NCI-H1105 treated with DMSO at 0.1 percent for 48 hours (cell line): ENCODE measurements at regions not wholly inside any gene's neighbourhood (a gene's known extent, or its start where the extent isn't known, plus 50 kb on each side); places are given as distances from the start of the nearest gene placed in this dataset.

Experiments
- DNase-seq: peaks from one replicate; lab custom pipeline; 2025; lab: John Stamatoyannopoulos, UW

DNA sequence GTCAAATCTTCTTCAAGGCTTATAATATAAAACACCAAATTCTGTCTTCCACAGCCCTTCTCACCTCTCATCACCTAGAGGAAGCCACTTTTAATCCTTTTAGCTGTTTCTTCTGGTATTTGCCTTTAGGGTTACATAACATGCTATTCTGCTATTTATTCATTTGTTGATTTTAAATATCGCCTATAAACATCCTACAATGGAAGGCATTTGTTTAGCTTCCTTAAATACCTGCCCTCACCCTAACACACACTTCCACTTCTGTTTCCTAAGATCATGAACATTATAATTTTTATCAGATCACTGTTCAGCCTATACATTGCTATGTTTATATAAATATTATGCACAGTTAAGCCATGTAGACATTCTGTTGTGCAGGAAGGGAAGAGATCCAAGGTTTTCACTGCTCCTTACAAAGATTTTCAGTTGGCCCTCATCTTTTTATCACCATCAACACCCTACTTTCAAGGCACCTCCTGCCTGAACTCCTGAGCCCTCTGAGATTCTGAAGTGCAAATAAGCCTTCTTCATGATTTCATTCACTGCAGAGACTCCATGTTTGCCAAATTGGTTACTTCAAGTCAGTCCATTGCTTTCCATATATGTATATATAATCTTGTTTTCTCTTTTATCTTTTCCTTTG, 356.9 kb upstream of the ACTBL2 start:
- DNase-seq = no peak

DNA sequence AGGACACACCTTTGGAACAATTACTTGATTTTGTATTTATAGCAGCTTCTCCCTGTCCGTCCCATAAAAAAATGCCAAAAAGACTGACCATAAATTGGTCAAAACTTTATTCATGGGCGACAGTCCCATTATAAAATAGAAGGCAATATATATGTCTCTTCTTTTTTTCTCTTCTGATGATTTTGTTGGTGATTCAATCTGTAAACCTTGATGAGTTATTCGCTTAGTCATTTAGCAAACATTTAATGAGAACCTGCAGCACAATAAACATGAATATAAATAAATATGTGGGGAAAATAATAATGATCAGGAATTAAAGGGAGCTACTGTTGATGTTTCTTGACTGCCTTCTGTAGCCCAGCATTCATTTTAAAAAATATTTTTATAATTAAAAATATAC, 356.4 kb upstream of the ACTBL2 start:
- DNase-seq = no peak

DNA sequence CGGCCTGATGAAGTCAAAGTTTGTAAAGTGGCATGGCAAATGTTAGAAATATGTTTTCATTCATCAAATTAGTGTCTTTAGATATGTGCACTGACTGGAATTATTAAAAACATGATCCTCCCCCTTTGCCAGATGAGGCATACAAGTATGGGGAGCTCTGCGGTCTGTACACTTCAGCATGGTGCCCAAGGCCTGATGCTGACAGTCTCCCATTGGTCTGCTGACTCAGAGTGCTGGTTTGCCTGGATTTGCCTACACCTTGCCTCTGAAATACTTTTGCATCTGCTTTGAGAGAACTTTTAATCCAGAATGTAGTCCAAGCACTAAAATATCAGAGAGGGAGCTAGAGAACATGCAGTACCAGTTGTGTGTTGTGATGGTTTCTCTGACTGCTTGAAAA, 354.3 kb upstream of the ACTBL2 start:
- DNase-seq = no peak

DNA sequence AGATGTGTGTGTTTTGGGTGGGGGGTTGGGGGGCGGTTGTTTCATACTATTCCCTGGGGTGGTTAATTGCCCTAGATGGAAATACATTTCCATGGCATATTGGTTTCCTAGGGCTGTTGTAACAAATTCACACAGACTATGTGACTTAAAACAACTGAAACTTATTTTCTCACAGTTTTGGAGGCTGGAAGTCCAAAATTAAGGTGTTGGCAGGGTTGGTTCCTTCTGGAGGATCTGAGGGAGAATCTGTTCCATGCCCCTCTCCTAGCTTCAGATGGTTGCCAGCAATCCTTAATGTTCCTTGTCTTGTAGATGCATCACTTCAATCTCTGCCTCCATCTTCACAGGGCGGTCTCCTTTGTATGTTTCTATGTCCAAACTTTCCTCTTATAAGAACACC, 353.7 kb upstream of the ACTBL2 start:
- DNase-seq = no peak

DNA sequence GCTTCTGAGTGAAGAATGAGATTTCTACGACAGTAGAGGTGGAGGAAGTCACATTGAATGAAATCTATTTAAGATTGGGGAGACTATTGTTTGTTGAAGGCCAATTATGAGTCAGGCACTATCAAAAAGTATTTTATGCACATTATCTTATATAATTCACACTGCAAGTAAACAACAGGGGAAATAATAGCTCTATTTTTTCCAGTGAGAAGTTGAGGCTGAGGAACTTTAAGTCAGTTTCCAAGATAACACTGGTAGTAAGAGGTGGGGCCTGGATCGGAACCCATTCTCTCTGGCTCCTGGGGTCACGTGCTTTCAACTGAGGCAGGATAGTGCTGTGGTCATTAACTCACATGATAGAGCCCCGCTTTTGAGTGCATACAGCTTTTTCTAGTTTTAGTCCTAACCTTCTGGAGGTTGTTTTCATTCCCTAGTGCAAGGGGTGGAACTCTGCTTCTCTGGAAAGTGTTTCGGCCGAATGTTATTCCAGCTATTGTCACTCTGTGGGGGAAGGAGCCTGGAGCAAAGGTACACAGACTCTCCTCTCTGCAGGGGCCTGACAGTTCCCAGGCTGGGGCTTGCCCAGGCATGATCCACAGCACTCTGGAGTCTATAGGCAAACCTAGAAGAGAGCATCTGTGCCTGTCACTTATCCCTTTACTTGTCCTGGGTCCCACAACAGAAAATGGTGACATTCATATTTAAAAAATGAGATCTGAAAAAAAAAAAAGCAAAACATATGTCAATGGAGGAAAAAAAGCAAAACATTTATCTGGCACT, 352.4 kb upstream of the ACTBL2 start:
- DNase-seq = peak; percentile 49

DNA sequence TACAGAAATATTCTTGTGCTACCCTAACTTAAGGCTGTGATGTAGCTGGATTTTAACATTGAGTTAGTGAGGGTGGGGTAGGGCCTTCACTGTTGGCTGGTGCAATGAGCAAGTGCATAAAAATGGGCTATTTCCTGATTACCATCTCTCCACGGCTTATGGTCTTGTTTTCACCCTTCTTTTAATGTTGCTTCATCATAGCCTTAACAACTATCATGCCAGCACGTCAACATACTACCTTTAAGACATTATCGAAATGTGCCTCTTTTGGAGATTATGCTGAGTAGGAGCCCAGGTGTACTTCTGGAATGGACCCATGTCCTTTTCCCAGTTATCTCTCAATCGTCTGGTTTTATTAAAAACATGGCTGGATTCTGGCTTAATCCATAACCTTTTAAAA, 350.9 kb upstream of the ACTBL2 start:
- DNase-seq = no peak

DNA sequence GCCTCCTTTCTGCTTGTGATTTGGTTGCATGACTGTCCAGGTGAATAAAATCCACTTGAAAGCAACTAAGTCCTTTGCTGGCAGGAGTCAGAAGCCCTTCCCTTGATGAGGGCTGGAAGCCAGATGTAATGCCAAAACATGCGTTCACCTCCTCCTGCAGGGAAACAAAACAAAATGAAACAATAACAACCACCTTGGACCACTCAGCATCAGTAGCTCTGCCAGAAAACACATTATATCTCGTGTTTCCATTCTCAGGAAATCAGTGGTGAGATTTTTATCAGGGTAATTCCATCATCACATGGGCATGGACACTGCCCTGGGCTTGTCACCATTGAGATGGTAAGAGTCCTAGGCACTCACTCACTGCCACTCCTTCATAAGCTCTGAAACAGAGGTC, 350.3 kb upstream of the ACTBL2 start:
- no peak for DNase-seq

DNA sequence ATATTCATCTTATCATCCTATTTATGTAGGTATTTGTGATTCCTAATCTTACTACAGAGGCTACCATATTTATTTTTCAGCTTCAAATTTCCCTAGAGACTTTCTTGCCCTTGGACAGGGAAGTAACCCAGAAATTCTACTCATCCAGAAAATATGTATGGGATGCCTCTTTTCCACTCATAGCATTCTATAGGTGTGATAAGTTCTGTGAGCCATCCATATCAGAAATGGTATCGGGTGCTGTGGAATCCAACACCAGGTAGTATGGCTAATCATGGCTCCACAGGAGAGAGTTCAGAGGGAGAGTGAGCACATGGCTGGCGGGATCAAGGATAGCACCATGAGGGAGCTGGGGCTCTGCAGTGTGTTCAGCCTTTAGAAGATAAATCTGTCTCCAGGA, 349.3 kb upstream of the ACTBL2 start:
- no peak for DNase-seq

DNA sequence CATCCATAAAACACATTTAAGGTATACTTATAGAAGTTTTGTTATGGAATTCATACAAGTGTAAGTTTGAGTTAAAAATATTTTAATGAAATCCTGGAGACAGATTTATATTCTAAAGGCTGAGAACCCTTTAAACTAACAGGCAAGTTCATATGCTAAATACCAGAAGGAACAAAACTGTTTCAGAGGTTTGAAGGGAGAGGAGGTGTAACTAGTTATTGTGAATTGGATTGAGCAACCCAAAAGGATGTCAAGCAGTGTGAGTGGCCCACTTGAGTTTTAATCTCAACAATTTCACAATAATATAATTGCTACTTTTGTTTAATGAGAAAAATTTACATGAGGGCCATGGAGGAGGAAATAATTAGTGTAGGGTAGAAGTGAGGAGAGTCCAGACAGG, 348.5 kb upstream of the ACTBL2 start:
- DNase-seq = no peak

DNA sequence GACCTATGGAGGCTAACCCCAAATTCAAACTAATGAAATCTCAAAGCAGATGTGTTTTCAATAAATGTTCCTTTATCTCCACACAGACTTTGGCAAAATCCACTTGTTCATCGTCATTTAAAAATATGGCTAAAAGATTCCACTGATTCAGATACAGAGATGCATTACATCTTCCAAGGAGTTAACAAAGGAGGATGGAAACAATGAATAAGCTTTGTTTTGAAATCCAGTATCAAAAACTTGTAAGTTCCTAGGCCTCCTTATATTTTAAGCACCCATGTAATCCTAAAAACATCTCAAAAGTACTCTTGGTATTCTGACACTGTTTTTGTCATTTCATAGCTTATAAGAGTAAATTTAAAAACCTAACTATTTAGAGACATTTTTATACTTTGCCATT, 345.6 kb upstream of the ACTBL2 start:
- no peak for DNase-seq

DNA sequence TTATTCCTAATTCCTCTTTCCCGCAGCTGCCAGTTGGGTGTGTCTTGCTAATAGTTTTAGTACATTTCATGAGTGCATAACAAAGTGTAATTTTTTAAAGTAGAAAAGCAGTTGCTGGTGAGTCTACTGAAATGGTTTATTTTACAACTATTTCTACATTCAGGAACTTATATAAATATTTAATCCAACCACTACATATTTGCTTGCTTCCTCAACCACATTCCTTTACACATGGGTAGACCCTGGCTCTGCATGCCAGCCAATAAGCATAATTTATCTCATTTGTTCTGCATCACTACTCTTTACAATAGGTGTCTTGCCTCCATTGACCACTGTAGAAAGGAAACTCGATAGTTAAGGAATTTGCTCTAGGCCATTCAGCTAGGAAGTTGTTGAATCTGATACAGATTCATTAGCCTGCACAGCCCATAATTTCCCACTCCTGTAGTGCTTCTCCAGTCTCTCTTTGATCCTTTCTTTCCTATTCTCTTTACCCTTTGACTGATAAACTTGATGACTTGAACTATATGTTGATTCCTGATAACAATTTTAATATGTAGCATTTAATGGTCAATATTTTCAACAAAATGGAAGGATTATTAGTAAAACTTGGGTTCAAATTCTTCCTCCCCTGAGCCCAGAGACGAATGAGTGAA, 342.5 kb upstream of the ACTBL2 start:
- DNase-seq = no peak

DNA sequence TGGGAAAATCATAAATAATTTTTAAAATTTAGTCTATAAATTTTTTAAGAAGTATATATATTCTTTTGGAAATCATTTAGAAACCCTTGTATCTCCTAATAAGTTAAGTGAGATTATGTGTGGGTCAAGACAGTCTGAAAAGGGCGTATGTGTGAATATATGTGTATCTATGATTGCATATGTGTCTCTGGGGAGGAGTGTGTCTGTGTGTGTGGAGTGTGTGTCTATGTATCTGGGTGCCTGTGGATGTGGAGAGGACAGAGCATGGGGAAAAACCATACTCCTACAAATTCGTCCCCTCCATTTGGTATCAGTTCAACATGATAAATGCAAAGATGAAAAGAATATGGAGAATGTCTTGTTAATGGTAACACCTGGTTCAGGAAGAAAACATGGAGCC, 342.0 kb upstream of the ACTBL2 start:
- DNase-seq = no peak

DNA sequence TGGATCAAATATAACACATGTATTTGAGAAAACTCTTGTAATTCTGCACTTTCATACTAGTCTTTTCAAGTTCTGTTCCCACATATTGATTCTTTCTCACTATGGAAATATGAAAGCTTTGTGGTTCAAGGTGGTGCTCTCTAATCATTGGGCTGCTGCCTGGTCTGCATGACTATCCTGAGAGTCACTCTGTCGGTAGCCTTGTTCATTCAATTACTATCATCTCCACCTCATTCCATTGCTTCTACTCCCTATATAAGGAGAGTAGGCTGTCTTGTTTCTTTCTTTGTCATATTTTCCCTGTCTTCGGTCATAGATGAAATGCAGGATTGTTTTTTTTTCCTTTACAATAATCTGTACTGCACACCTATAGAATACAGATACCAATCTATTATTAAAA, 341.4 kb upstream of the ACTBL2 start:
- no peak for DNase-seq

DNA sequence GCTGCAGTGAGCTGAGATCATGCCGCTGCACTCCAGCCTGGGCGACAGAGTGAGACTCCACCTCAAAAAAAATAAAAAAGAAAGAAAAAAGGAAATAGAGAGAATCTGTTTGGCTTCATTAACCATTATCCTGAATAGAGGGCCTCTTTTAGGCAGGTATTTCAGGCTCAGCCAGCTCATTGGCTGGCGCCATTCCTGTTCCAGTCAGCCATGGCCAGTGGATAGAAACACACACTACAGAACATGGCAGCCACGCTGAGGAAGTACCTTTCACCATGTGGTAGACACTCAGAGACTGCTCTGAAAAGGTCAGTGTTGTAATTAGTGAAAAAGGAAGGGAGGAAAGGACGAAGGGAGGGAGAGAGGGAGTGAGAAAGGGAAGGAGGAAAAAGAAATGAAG, 340.0 kb upstream of the ACTBL2 start:
- no peak for DNase-seq

DNA sequence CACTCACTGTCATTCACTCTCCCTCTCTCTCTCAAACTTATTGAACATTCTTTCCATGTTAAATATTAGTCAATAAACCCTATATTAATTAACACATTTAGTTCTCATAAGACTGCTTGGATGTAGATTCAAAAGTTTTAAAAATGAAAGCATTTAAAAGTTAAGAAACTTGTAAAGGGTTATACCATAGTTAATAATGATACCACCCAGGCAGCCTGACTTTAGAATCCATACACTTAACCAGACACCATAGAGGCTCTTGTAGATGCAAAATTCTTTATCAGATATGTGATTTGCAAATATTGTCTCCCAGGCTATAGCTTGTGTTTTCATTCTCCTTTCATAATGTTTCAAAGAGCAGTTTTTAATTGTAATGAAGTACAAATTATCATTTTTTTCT, 335.8 kb upstream of the ACTBL2 start:
- DNase-seq = no peak

DNA sequence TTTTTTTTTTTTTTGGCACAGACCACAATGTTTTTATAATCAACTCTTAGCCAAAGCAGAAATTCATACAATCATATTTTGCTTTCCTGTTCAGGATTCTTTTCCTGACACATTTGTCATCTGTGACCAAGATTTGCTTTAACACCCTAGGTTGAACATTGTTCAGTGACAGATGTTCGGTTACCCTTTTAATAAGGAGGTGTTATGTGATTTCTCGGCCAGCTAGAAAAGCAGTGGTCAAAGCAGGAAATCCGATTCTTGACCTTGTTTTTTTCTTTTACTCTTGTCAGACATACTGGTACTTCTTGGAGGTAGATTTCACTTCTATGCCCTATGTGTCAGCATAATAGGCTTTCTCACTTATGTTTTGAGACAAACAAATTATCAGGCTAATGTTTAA, 335.3 kb upstream of the ACTBL2 start:
- DNase-seq = no peak

DNA sequence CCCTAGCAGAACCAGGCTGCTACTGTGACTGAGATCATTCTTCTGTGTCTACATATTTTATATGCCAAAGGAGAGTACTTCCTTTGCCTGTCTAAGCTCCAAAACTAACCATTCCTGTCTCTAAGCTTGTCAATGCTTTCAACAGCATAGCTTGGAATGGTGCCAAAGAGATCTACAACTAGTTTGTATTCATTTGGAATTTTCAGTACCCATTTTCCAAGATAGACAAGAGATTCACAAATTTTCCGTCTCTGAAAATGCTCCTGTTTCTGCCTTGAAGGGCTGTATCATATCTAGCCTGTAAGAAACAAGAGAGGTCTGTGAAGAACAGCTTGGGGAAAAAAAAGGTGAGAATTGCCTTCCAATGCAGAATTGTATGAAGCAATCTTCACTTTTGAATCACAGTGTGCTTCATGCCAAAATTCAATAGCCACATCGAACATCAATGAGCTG, 334.4 kb upstream of the ACTBL2 start:
- DNase-seq = peak; percentile 1

DNA sequence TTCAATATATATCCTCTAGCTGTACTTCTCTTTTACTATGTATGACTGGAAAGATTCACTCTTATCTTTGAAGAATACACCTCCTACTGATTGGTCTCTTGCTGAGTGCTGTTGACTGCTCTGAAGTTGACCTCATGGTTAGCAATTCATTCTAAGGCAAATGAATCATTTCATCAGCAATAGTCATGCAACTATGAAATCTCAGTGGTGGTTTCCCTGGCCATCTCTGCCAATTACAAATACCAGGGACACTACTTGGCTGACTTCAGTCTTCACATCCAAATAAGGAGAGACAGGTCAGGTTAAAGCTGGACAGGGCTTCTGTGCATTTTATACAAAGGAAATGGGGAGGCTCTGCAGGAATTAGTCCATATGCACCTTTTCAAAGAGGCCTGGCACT, 333.5 kb upstream of the ACTBL2 start:
- no peak for DNase-seq

DNA sequence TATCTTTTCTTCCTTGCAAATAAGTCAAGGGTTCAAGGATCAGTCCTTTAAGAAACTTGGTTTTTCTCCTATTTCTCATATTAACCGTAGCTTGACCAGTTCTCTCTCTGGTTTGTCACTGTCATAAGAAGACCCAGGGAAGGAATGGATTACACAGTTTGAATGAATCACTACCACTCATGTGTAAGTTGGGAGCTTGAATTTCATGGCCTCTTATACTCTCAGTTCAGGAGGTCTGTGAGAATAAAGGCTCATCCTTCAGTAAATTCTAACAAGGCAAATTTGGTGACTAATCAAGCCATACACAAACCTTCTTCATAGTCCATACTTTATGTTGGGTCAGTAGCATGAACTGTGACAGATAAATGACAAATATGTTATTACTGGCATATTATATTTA, 323.1 kb upstream of the ACTBL2 start:
- DNase-seq = no peak

DNA sequence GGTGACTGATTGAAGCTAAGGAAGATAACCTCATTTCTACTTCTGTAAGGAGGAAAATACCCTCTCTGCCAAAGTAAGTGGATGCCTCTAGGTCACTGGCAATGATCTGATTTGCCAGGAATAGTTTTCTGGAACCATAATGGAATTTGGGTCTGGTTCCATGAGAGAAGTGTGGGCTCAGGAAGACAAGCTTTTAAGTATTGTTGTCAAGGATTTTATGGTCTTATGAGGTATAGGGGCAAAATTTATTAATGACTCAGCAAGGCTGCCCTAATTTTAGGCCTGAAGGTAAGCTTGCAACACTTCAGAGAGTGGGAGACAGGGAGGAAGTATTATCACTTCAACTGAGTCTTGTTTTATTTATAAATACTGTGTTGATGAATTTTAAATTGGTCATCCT, 322.6 kb upstream of the ACTBL2 start:
- no peak for DNase-seq

DNA sequence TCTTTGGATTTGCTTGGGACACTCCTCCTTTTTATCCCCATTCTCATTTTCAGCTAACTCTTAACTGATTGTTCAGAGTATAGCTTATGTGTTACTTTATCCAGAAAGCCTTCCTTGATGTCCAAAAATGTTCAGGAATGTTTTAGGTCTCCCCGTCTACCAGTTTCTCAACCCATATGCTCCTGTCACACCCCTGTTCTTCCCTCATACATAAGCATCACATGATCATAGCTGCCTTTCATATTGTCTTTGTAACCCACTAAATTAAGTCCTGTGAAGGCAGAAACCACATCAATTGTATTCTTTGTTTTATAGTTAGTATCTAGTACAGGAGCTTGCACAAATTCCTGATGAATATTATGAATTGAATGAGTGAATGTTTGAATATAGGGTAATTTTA, 321.9 kb upstream of the ACTBL2 start:
- DNase-seq = no peak

DNA sequence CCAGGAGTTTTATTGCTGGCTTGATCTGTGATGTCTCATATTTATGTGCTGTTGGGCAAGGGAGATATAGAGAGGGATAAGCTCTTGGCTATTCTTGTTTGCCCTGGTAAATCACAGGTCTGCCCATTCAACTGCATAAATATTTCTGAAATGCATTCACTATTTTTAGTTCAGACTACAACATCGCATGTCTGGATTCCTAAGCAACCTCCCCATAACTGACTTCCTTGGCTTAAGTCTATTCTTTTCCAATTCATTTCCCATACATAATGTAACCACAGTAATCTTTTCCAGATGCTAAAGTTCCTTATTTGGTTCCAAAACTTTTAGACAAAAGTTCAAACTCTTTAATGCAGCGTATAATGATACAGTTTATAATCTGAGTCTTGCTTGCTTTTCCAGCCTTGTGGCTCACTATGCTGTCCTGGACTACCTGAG, 321.4 kb upstream of the ACTBL2 start:
- DNase-seq = no peak

DNA sequence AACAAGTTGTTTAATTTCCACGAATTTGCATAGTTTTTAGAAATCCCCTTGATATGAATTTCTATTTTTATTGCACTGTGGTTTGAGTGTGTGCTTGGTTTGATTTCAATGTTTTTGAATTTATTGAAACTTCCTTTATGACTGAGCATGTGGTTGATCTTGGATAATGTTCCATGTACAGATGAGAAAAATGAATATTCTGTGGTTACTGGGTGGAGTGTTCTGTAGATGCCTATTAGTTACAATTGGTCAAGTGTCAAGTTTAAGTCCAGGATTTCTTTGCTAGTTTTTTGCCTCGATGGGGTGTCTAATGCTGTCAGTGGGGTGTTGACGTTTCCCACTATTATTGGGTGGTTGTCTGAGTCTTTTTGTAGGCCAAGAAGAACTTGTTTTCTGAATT, 319.5 kb upstream of the ACTBL2 start:
- DNase-seq = no peak
